ENCODE measurements at regions not wholly inside any gene's neighbourhood (a gene's known extent, or its start where the extent isn't known, plus 50 kb on each side); places are given as distances from the start of the nearest gene placed in this dataset.

GRCh38 chr10:108471420-108471819 is 1306.9 kb upstream of the SORCS1 start:
- H3F3A ChIP-seq (ENCODE audit: low read depth), result no peaks in the 10 kb centered on the region
- no peak overlapping the region for H3K4me2 ChIP-seq (ENCODE audit: low read depth, low read length, poor library complexity, severe bottlenecking)
- no peaks in the 10 kb centered on the region for H3K4me1 ChIP-seq (ENCODE audit: insufficient read depth, low read length, poor library complexity, severe bottlenecking)
- H3K27me3 ChIP-seq (ENCODE audit: insufficient read depth, low read length, poor library complexity, severe bottlenecking), result no peaks in the 10 kb centered on the region
- TF ChIP-seq CTCF (conservative IDR thresholded peaks at IDR 0.05; ENCODE audit: low read length) (no peak), EZH2phosphoT487 (IDR thresholded peaks at IDR 0.05; ENCODE audit: borderline replicate concordance) (no peak)
- H3K36me3 ChIP-seq (ENCODE audit: insufficient read depth, low read length), result no peaks in the 10 kb centered on the region
- no peaks in the 10 kb centered on the region for H4K20me1 ChIP-seq (ENCODE audit: insufficient read depth, low read length, poor library complexity, severe bottlenecking)
- H3K9me3 ChIP-seq (ENCODE audit: insufficient read depth, low read depth, low read length), result no peaks in the 10 kb centered on the region
- 0 out of 2 replicates have a peak, but pooled peaks cover 3% of the 10 kb centered on the region for H3K9me2 ChIP-seq (replicated peaks; ENCODE audit: low read depth, low read length)
- no peak overlapping the region for H3K4me3 ChIP-seq (ENCODE audit: low read length, poor library complexity, severe bottlenecking)
- no peak overlapping the region for H2AFZ ChIP-seq (ENCODE audit: low read length)
- no peak overlapping the region for H3K9ac ChIP-seq (ENCODE audit: low read depth, low read length, poor library complexity, severe bottlenecking)
- H3K79me2 ChIP-seq (ENCODE audit: insufficient read depth, low read length), result no peaks in the 10 kb centered on the region

- no peak overlapping the region for H3K4me2 ChIP-seq (ENCODE audit: low read depth, low read length, poor library complexity, severe bottlenecking)
- no peaks in the 10 kb centered on the region for H4K20me1 ChIP-seq (ENCODE audit: insufficient read depth, low read length, poor library complexity, severe bottlenecking)
- 0 out of 2 replicates have a peak, but pooled peaks cover 3% of the 10 kb centered on the region for H3K9me2 ChIP-seq (replicated peaks; ENCODE audit: low read depth, low read length)
- H3K36me3 ChIP-seq (ENCODE audit: insufficient read depth, low read length), result no peaks in the 10 kb centered on the region
- no peak overlapping the region for H3K9ac ChIP-seq (ENCODE audit: low read depth, low read length, poor library complexity, severe bottlenecking)
- H3K27me3 ChIP-seq (ENCODE audit: insufficient read depth, low read length, poor library complexity, severe bottlenecking), result no peaks in the 10 kb centered on the region
- no peak for TF ChIP-seq EZH2phosphoT487 (IDR thresholded peaks at IDR 0.05; ENCODE audit: borderline replicate concordance)
- TF ChIP-seq CTCF (conservative IDR thresholded peaks at IDR 0.05; ENCODE audit: low read length), result no peak
- H2AFZ ChIP-seq (ENCODE audit: low read length), result no peak overlapping the region
- no peak overlapping the region for H3K4me3 ChIP-seq (ENCODE audit: low read length, poor library complexity, severe bottlenecking)
- H3K79me2 ChIP-seq (ENCODE audit: insufficient read depth, low read length), result no peaks in the 10 kb centered on the region
- H3K9me3 ChIP-seq (ENCODE audit: insufficient read depth, low read depth, low read length), result no peaks in the 10 kb centered on the region
- no peaks in the 10 kb centered on the region for H3F3A ChIP-seq (ENCODE audit: low read depth)
- H3K4me1 ChIP-seq (ENCODE audit: insufficient read depth, low read length, poor library complexity, severe bottlenecking), result no peaks in the 10 kb centered on the region
Observed at GRCh38 chr10:108469940-108470339, 1305.4 kb upstream of the SORCS1 start.

- Histone ChIP-seq H3F3A (ENCODE audit: low read depth) (no peaks in the 10 kb centered on the region), H2AFZ (ENCODE audit: low read length) (no peak overlapping the region), H3K4me3 (ENCODE audit: low read length, poor library complexity, severe bottlenecking) (no peak overlapping the region), H3K9me2 (replicated peaks; ENCODE audit: low read depth, low read length) (no peaks in the 10 kb centered on the region), H4K20me1 (ENCODE audit: insufficient read depth, low read length, poor library complexity, severe bottlenecking) (no peaks in the 10 kb centered on the region), H3K9me3 (ENCODE audit: insufficient read depth, low read depth, low read length) (no peaks in the 10 kb centered on the region), H3K27me3 (ENCODE audit: insufficient read depth, low read length, poor library complexity, severe bottlenecking) (no peaks in the 10 kb centered on the region), H3K4me1 (ENCODE audit: insufficient read depth, low read length, poor library complexity, severe bottlenecking) (no peaks in the 10 kb centered on the region), H3K36me3 (ENCODE audit: insufficient read depth, low read length) (no peaks in the 10 kb centered on the region), H3K9ac (ENCODE audit: low read depth, low read length, poor library complexity, severe bottlenecking) (no peak overlapping the region), H3K4me2 (ENCODE audit: low read depth, low read length, poor library complexity, severe bottlenecking) (no peak overlapping the region), H3K79me2 (ENCODE audit: insufficient read depth, low read length) (no peaks in the 10 kb centered on the region)
- no peak for TF ChIP-seq CTCF (conservative IDR thresholded peaks at IDR 0.05; ENCODE audit: low read length)
- no peak for TF ChIP-seq EZH2phosphoT487 (IDR thresholded peaks at IDR 0.05; ENCODE audit: borderline replicate concordance)
Observed at GRCh38 chr10:108465871-108466641, 1301.5 kb upstream of the SORCS1 start.

Measured in Loucy (cell line).